A172 (cell line): ENCODE measurements at regions not wholly inside any gene's neighbourhood (a gene's known extent, or its start where the extent isn't known, plus 50 kb on each side); places are given as distances from the start of the nearest gene placed in this dataset.

Experiments
- DNase-seq: peaks from one replicate; pipeline ENCODE4 v3.0.0-alpha.2; 2015; ENCODE audit warnings: low spot score

DNA sequence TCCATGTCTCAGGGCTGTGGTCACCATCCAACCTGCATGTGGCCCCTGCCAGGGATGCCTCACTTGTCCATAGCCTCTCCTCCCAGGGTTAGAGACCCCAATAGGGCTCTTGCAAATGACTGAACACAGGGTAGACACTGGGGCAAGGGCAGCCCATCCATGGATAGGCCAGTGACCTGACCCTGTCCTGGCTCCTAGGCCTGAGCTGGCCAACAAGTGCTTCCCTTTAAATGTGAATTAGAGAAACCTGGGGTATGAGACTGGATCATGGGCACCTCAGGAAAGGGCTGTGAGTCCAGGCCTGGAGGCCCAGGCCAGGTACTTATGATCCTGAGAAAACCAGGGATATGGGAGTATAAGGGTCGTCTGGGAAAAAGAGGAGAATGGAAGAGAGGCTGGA lies 64.5 kb downstream of the COPS8 start:
- no peak for DNase-seq

DNA sequence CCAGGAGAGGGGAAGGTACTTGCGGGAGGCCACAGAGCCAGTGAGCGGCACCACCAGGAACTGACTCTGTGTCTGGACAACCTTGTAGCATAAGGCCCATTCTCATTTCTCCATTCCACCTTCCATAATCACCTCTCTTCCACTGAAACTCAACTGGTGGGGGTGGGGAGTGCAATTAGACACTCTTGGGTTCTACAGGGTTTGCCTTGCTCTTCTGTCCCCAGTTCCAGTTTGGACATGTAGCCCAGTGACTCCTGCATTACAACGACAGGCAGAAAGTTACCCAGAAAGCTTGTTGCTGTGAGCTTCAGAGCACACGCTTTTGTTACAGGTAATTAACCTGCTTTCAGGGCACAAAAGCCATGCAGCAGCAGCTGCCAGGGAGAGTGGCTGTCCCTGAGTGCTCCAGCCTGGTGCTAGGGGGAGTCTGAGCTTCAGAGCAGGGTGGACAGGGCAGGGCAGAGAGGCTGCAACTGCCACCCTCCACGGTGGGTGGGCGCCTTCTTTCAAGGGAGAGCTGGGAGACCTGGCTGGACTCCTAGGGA lies 65.2 kb downstream of the COPS8 start:
- DNase-seq = no peak

DNA sequence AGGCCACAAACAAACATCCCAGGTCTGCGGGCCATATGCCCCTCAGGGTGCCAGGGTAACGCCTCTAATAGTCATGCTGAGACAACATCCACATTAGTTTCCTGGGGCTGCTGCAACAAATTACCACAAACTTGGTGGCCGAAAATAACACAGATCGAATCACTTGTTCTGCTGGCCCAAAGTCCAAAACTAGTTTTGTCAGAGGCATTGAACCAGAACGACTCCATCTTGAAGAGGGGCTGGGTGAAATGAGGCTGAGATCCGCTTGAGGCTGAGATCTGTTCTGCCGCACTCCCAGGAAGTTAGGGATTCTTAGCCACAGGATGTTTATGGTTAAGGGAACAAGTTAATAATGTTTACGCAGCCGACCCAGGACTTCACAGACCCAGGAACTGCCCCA lies 66.7 kb downstream of the COPS8 start:
- DNase-seq = no peak

DNA sequence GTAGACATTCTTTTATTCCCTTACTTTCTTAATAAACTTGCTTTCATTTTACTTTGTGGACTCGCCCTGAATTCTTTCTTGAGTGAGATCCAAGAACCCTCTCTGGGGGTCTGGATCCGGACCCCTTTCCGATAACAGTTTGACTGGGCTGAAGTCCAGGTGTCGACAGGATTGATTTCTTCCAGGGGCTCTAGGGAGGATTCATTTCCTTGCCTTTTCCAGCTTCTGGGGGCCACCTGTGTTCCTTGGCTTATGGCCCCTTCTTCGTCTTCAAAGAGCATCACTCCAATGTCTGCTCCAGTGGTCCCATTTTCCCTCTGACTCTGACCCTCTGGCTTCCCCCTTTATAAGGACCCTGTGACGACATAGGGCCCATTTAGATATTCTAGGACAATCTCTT lies 67.5 kb downstream of the COPS8 start:
- no peak for DNase-seq

DNA sequence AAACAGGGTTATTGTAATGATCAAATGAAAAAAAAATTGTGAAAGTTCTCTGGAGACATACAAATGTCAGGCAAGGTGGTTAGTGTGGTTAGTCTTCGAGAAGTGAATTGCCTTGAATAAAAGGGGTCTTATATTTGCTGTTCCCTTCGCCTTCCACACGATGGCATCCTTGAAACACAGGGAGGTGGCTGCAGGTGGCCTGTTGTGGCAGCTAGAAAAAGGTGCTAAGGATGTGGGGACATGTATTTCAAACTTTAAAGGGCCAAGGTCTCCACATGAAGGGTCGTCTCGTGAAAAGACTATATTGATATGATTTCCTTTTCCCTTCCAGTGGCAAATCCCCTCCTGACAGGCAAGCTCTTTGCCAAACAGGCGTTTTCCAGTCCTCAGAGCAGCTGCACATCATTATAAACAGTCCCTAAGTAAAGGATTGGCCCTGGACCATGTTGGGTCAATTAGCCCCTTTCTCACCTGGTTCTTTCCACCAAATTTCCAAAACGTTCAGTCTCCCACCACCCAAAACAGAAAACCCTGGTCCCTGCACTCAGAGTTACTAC lies 68.5 kb downstream of the COPS8 start:
- peak; percentile 42 for DNase-seq

DNA sequence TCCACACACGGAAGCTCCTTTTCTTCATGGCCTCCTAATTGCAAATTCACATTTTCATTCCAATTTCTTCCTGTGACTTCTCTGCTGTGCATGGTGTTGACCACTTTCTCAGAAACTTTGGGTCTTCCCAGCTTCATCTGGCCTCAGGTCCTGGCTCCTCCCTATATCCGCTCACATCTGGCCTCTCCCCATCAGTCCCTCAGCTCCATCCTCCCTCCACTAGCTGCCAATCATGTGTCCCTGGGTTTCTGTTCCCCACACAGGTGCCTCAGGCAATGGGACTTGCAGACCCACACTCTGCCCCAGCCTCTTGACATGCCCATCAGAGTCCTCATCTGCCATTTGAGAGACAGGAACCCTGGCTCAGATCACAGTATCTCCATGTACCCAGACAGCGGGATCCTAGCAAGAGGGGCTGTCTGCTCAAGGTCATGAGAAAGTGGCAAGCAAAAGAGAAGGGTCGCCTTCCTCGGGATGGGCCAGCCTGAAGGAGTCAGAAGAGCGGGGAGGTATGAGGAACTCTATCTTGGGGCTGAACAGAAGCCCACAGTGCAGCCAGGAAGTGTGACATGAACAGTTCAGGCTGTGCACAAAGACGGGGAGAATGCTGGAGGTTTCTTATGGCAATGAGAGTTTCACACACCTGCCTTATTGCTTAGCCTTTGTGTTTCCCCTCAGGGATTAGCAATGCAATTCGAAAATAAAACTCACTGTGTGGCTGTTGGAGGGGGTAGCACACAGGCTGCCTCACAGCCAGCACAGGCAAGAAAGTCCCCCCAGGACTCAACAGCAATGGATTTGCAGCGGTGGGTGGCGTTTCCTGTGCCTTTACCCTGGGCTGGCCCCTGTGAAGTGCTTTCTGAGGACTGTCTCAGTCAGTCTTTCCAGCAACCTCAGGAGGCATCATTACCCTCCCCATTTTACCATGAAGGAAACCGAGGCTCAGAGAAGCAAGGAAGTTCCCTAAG lies 69.5 kb downstream of the COPS8 start:
- DNase-seq = no peak

DNA sequence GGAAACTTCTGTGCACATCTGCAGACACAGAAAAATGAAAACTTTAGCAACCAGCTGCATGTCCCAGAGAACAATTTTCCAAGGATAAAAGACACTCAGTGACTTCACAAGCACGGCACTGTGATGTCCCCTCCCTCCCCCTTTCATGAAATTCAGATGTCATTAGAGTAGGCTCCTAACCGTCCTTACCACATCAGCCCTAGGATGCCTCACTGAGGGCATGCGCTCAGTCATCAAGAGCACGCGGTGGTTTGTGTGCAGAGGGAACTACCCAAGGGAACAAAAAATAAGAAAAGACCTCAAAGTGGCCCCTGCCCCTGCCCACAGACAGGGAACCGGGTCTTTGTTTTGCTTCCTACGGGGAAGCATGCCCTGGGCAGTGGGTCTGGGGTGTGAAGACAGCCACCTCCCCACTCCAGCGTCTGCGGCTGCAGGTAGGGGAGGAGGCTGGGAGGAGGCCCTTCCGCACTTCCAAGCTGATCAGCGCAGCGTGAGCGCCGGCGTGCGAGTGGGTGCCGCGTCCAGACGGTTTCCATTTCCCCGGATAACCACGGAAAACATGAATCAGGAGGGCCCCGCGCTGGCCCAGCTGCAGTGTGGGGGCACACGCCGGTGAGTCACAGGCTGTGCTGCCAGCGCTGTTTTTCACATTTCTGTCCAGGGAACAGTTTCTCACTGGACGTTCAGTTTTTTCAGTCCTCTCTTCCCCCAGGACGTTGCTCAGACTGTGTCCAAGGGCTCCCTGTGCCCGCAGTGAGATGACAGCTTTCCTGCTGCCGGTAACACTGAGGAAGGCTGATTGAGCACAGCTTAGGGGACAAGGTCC lies 70.6 kb downstream of the COPS8 start:
- DNase-seq = peak; percentile 72

DNA sequence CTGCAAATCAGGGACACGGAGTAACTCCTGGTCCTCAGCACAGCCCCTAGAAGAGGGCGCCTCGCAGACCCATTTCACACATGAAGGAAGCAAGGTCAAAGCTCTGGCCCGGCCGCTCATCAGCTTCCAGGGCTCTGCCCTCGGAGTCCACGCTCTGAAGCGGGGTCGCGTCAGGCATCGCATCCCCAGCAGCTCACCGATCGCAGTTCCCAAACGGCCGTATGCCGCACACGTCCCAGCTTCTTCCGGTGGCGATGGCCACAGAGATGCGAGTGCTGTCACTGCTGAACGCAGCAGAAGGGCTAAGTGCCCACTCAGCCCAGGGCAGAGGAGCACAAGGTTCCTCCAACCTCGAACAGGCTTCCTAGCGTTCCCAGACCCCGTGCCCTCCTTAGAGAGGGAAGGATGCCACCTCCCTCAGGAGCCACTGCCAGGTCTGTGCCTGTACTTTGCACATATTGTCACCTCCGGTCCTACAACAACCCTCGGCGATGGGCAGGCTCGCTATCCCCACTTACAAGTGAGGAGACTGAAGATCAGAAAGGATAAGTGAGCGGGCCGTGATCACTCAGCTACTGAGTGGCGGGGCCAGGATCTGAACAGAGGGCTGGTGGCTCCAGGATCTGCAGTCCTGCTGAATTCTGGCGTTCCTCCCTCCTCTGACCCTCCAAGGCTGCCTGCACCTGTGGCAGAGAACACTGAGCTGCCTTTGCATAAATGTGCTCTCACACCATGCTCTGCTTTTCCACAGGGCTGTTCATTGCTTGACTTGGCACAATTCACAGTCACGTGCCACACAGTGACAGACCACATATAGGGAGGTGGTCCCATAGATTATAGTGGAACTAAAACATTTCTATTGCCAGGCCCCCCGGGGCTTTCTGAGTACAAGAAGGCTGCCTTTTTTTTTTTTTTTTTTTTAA lies 71.4 kb downstream of the COPS8 start:
- no peak for DNase-seq

DNA sequence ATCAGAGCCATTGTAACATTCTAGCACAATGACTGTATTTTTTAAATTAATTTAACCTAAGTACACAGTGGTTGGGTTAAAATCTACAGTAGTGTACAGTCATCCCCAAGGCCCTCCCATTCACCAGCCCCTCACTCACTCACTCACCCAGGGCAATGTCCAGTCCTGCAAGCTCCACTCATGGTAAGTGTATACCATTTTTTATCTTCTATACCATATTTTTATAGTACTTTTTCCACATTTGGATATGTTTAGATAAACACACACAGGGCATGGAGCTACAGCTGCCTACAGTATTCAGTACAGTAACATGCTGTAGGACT lies 72.1 kb downstream of the COPS8 start:
- DNase-seq = no peak

DNA sequence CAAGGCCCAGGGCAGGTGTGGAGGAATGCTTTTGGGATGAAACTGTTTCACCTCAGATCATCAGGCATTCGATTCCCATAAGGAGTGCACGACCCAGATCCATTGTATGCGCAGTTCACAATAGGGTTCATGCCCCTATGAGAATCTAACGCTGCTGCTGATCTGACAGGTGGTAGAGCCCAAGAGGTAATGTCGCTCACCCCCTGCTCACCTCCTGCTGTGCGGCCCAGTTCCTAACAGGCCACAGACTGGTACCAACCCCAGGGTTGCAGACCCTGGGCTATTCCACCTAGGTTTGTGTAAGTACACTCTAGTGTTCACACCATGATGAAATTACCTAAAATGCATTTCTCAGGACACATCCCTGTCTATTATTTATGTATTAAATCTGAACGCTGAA lies 72.5 kb downstream of the COPS8 start:
- no peak for DNase-seq

DNA sequence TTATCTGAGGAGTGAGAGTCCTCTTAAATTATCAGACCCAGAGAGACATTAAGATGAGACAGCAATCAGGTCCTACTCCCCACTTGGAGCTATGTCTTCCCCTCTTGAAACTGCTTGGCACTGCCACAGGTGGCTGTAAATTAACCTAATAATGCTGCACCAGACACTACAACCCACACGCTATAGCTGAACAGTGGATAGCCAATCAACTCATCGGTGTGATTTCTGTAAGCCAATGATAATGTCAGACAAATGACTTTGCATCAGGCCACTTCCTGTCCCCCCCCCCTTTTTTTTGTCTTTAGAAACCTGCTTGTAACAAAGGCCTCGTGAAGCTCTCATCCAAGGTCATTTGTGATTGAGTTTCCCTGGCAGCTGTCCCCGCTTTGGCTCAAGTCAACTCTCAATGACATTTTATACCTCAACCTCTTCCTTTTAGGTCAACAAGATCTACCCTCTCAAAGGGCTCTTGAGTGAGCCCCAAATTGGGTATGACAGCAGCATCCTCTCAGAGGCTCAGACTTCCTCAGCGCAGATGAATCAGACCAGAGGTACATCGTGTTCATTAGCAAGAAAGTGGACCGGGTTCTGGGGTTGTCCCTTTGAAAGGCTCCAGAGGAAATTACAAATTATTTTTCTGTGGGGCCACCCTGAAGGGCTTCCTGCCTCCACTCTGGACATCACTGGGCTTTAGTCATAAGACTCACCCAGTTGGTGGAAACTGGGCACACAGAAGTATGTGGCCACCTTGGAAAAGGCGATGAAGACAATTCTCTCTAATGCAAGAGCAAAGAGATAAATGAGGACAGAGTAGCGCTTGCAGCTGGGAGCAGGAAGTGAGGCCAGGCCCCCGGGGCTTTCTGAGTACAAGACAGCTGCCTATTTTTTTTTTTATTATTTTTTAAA lies 73.6 kb downstream of the COPS8 start:
- no peak for DNase-seq

DNA sequence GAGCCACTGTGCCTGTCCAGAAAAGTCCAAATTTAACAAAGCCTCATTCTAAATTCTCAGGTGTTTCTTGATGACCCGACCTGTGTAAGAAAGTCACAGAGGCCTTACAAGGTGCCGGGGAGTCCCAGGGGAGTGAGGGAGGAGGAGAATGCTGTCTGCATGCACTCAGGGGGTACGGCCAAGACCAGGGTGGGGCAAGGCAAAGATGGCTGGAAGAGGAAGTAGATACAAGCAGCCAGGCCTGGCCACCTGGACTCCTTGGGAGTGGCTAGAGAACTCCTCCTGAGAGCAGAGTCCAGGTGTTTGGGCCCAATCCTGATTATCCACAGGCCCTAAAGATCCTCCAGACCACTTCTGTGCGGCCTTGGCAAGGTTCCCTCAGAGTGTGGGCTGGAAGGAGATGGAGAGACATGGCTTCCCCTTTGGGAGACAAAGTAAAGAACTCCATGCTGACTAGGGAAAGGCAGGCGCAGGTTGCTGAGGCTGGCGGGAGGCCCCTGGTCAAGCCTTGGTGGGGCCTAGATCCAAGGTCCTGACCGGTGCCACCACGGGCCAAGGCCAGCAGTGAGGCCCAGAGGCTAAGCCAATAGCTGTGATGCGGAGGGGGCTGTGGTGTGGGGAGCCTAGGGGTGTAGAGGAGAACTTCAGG lies 74.7 kb downstream of the COPS8 start:
- DNase-seq = no peak

DNA sequence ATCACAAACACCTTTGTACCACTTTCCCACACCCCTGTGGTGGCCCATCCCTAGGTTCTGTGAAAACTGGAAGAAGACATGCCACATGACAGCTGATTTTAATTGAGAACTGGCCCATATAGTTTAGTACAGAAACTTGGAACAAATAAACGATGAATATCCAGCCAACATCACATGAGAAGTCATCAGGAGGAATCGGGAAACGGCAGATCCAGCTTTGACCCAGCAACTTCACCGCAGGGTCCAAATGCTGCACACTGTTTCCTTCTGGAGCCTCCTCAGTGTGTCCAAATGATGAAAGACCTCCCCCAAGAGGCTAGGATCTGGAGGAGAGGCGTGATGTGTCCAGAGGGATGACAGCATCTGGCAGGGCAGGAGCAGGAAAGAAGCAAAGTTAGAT lies 75.5 kb downstream of the COPS8 start:
- no peak for DNase-seq

DNA sequence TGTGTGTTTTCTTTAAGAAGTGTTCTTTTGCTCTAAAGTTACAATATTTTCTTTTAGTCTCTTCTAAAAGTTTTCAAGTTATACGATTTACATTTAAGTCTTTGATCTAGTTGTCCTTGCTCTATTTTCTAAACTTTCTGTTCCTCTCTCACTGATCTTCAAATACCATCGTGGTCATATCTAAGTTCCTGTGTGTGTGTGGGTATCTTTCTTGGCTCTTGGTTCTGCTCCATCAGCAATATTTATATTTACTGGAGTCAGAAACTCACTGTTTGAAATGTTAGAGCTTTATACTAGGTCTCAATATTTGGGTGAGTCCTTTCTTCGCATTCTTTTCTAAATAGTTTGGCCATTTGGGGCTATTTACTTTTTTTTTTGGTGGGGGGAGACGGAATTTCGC lies 77.3 kb downstream of the COPS8 start:
- DNase-seq = no peak

DNA sequence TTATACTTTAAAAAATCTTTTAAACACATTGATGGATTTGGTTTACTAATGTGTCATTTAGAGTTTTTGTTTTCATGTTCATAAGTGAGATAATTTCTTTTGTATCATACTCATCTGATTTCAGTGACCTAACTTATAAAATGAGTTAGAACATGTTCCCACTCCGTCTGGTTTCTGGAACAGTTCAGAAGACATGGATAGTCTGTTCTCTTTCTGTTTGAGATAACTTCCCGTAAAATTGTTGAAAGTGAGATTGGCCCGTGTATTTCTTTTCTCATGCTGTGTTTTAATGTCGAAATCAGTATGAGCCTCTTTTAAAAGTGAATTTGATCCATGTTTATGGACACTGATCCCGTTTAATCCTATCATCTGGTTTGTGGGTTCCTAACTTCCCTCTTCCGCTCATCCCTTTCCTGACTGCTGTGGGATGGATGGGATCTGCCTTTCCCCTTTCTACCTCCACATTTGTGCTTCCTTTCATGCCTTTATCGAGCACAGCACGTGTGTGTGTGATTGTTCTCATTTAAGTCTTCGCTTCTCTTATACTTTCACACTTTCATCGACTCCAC lies 78.9 kb downstream of the COPS8 start:
- DNase-seq = no peak

DNA sequence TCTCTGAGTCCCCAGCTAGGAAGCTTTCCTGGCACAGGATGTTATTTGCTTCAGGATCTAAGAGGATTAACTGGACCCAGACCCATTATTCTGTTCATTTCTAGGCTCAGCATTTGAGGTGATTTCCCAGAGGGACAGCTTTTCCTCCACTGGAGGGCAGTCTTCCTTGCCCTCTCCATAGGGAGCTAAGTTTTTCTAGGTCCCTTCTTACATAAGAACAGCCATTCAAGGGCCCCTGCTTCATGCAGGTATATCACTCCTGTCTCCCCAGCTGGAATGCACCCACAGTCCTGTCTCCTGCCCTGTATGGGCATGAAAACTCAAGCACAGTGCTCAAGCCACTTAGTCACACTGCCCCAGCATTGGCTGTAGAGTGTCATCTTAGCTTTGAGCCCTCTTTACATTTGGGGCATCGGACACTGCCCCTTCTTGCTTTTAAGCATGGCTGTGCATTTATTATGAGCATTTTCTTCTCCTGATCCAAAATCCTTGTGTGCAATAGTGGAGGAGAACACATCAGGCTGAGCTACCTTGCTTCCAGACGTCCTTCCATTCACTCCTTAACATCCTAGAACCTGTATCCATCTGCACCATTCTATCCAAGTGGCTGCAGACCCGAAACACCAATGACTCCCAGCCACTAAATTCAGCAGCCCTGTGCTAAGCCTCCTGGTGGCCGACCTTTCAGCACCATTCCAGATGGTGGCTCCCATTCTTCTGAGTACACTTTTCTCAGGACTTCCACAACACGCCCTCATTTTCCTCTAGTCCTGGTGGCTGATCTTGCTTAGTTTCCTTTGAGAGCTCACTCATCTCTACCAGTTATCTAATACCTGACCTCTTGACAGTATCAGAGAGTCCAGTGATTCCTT lies 80.0 kb downstream of the COPS8 start:
- DNase-seq = peak; percentile 22

DNA sequence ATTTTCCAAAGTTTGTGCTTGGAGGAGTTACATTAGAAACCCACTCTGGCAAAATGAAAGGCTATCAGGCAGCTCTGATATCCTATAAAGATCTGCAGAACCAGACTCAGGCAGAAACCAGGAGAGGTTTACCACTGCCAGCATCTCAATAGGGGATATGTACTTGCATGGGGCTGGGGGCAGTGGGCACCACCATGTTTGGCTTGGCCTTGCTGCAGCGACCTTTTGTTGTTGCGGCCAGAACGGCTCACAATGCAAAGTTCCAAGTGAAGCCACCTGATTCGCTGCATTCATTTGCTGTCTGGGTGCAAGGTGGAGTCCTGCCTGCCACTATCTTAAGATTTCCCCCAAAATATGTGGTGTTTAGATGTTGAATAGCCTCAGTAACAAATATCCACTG lies 81.3 kb downstream of the COPS8 start:
- no peak for DNase-seq

DNA sequence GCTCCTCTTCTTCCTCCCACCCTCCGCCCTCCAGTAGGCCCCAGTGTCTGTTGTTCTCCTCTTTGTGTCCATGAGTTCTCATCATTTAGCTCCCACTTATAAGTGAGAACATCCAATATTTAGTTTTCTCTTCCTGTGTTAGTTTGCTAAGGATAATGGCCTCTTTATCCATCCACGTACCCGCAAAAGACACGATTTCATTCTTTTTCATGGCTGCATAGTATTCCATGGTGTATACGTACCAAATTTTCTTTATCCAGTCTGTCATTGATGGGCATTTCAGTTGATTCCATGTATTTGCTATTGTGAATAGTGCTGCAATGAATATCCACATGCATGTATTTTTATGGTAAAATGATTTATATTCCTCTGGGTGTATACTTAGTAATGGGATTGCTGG lies 82.2 kb downstream of the COPS8 start:
- no peak for DNase-seq
